Right ventricle myocardium inferior (tissue), 1 donor: ENCODE measurements at regions not wholly inside any gene's neighbourhood (a gene's known extent, or its start where the extent isn't known, plus 50 kb on each side); places are given as distances from the start of the nearest gene placed in this dataset.
"Not testable (repeated sequence)": the region's sequence is repeated elsewhere in the genome, so short reads cannot be mapped to it uniquely, and the experiment has no call there.

Source experiments
- ATAC-seq: fragments of 200-7000 bp; cut with Tn5 transposase; one replicate; pipeline ENCODE4 v1.9.1; 2020; ENCODE audit warnings: mild to moderate bottlenecking, moderate library complexity
- DNase-seq: peaks from one replicate; pipeline ENCODE4 v3.0.0; 2021; ENCODE audit errors: missing footprints
- intact Hi-C: fragments of 100-400 bp; cut with DNase I; formaldehyde crosslinking; loops from one replicate; pipeline ENCODE4 v1.11.0; 2022
- donor health status: DM: no; HTN: yes; CAD: no; lungs with severe emphysema.

- DNase-seq: no peak
- intact Hi-C loops: no loop called here
Observed at GRCh38 chr12:116442946-116443345, 116.2 kb upstream of the MAP1LC3B2 start.

GRCh38 chr12:116443821-116444589 is 115.2 kb upstream of the MAP1LC3B2 start:
- DNase-seq: no peak
- intact Hi-C loops: no loop called here
- ATAC-seq: no peak

More at GRCh38 chr12:116442946-116443345, 116.2 kb upstream of the MAP1LC3B2 start:
- ATAC-seq: no peak

- intact Hi-C loops: no loop called here
- no peak for ATAC-seq
- DNase-seq: no peak
Observed at GRCh38 chr12:116444590-116444943, 114.6 kb upstream of the MAP1LC3B2 start.

GRCh38 chr12:116448165-116448739 is 110.9 kb upstream of the MAP1LC3B2 start:
- DNase-seq: no peak
- intact Hi-C loops: no loop called here
- ATAC-seq: no peak

GRCh38 chr12:116450406-116450910 is 108.7 kb upstream of the MAP1LC3B2 start:
- intact Hi-C loops: loop anchor here (10.0 kb wide), 1 partner anchor 244 kb away; no protein-coding TSS in a partner anchor
- ATAC-seq: no peak

GRCh38 chr12:116452975-116453374 is 106.2 kb upstream of the MAP1LC3B2 start:
- not testable (repeated sequence) for DNase-seq, ATAC-seq
- intact Hi-C loops: loop anchor here (10.0 kb wide), 1 partner anchor 242 kb away; no protein-coding TSS in a partner anchor

More at GRCh38 chr12:116450406-116450910, 108.7 kb upstream of the MAP1LC3B2 start:
- DNase-seq: no peak

- no peak for ATAC-seq
Observed at GRCh38 chr12:116453631-116454030, 105.5 kb upstream of the MAP1LC3B2 start.

GRCh38 chr12:116454076-116454475 is 105.1 kb upstream of the MAP1LC3B2 start:
- no peak for ATAC-seq
- intact Hi-C loops: loop anchor here (10.0 kb wide), 1 partner anchor 241 kb away; no protein-coding TSS in a partner anchor

More at GRCh38 chr12:116453631-116454030, 105.5 kb upstream of the MAP1LC3B2 start:
- no peak for DNase-seq
- intact Hi-C loops: loop anchor here (10.0 kb wide), 1 partner anchor 241 kb away; no protein-coding TSS in a partner anchor

GRCh38 chr12:116454950-116455447 is 104.2 kb upstream of the MAP1LC3B2 start:
- DNase-seq: no peak
- peak; percentile 9 for ATAC-seq
- intact Hi-C loops: loop anchor here (10.0 kb wide), 1 partner anchor 240 kb away; no protein-coding TSS in a partner anchor

More at GRCh38 chr12:116454076-116454475, 105.1 kb upstream of the MAP1LC3B2 start:
- no peak for DNase-seq

- intact Hi-C loops: loop anchor here (1.0 to 10.0 kb wide), 2 partner anchors 144 to 239 kb away; no protein-coding TSS in a partner anchor
- DNase-seq (peak; percentile 84), ATAC-seq (peak; percentile 94)
Observed at GRCh38 chr12:116455540-116456329, 103.4 kb upstream of the MAP1LC3B2 start.

- DNase-seq: no peak
- peak; percentile 30 for ATAC-seq
- intact Hi-C loops: loop anchor here (1.0 to 10.0 kb wide), 2 partner anchors 143 to 238 kb away; no protein-coding TSS in a partner anchor
Observed at GRCh38 chr12:116456330-116457082, 102.7 kb upstream of the MAP1LC3B2 start.

- intact Hi-C loops: loop anchor here (10.0 kb wide), 1 partner anchor 236 kb away; no protein-coding TSS in a partner anchor
- DNase-seq: no peak
- no peak for ATAC-seq
Observed at GRCh38 chr12:116458492-116458891, 100.7 kb upstream of the MAP1LC3B2 start.

GRCh38 chr12:116459011-116459875 is 99.9 kb upstream of the MAP1LC3B2 start:
- ATAC-seq (no peak), DNase-seq (no peak)
- intact Hi-C loops: loop anchor here (10.0 kb wide), 1 partner anchor 236 kb away; no protein-coding TSS in a partner anchor

GRCh38 chr12:116459916-116460663 is 99.1 kb upstream of the MAP1LC3B2 start:
- DNase-seq (no peak), ATAC-seq (no peak)
- intact Hi-C loops: loop anchor here (10.0 kb wide), 1 partner anchor 235 kb away; no protein-coding TSS in a partner anchor

- intact Hi-C loops: no loop called here
- no peak for DNase-seq
- ATAC-seq: no peak
Observed at GRCh38 chr12:116461060-116461459, 98.1 kb upstream of the MAP1LC3B2 start.

- no peak for ATAC-seq
- no peak for DNase-seq
- intact Hi-C loops: no loop called here
Observed at GRCh38 chr12:116463366-116463765, 95.8 kb upstream of the MAP1LC3B2 start.
